Hematopoietic multipotent progenitor cell treated with erythropoietin and hydrocortisone succinate and interleukin-3 and kit ligand, for 17 days (in vitro differentiated cells): ENCODE measurements at regions not wholly inside any gene's neighbourhood (a gene's known extent, or its start where the extent isn't known, plus 50 kb on each side); places are given as distances from the start of the nearest gene placed in this dataset.

Experiments
- DNase-seq: peaks from one replicate; pipeline ENCODE4 v3.0.0-alpha.2; 2015; ENCODE audit warnings: low spot score

DNA sequence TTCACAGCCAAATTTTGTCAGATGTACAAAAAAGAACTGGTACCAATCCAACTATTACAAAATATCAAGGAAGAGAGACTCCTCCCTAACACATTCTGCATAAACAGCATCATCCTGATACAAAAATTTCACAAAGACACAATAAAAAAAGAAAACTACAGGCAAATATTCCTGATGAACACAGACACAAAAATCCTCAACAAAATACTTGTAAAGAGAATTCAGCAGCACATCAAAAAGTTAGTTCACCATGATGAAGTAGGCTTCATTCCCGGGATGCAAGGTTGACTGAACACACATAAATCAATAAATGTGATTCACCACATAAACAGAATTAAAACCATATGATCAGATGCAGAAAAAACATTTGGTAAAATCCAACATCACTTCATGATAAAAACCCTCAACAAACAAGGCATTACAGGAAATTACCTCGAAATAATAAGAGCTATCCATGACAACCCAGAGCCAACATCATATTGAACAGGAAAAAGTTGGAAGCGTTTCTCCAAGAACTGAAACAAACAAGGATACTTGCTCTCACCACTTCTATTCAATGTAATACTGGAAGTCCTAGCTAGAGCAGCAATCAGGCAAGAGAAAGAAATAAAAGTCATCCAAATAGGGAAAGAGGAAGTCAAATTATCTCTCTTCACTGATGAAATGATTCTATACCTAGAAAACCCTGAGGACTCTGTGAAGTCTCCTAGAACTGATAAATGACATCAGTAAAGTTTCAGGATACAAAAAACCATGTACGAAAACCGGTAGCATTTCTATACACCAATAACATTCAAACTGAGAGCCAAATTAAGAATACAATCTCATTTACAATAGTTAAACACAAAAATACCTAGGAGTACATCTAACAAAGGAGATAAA is 223.1 kb downstream of the REEP3 start:
- DNase-seq, result no peak

DNA sequence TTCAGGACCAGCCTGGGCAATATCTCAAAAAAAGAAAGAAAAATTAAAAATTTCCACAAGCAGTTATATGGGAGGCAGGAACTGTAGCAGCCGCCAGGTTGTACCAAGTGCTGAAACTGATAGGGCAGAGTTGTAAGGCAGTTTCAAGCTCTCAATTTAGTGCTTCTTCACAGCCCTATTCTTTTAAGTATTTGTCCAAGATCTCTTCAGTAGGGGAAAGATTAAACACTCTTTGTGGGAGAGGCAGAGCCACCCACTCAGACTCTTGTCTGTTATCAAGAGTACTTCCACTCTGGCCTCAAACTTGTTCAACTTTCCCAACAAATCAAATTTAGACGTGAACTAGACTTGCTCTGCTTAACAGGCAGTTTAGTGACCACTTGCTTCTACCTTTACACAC is 228.7 kb downstream of the REEP3 start:
- no peak for DNase-seq

- DNase-seq, result no peak
These were observed 230.6 kb downstream of the REEP3 start for GRCh38 chr10:63751836-63752235.

- no peak for DNase-seq
These were observed 231.1 kb downstream of the REEP3 start for GRCh38 chr10:63752318-63752717.

DNA sequence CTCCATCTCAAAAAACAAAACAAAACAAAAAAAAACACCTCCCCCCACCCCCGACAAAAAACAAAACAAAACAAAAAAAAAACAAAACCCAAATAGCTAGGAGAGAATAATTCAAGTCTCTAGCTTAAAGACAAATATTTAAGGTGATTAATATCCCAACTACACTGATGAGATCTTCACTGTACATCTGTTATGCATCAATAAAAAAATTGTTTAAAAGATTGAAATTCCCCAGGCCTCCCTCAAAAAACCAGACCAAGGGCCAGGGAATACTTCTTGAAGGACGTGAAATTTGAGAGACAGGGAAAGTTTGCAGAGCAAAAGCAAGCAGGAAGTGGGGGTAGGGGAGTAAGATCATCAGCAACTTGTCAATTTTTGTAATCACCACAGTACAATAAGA is 232.6 kb downstream of the REEP3 start:
- DNase-seq, result no peak

DNA sequence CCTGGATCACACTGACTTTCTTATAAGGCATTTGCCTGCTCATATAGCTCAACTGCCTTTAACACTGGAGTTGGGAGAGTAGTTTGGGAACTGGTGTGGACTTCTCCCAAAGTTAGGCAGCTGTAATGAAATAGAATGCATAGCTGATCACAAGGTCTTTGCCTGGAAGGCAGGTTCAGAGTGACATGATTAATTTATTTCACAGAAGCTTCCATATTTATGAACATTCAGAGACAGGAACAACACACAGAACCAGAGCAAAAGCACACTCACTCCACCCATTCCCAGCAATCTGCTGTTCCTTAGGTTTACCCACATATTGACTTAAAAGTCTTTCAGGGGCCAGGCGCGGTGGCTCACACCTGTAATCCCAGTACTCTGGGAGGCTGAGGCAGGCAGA is 234.2 kb downstream of the REEP3 start:
- DNase-seq, result no peak

GRCh38 chr10:63757067-63757466 is 235.9 kb downstream of the REEP3 start:
- no peak for DNase-seq

- no peak for DNase-seq
These were observed 236.9 kb downstream of the REEP3 start for GRCh38 chr10:63758080-63758479.

- no peak for DNase-seq
These were observed 238.1 kb downstream of the REEP3 start for GRCh38 chr10:63759335-63759734.

DNA sequence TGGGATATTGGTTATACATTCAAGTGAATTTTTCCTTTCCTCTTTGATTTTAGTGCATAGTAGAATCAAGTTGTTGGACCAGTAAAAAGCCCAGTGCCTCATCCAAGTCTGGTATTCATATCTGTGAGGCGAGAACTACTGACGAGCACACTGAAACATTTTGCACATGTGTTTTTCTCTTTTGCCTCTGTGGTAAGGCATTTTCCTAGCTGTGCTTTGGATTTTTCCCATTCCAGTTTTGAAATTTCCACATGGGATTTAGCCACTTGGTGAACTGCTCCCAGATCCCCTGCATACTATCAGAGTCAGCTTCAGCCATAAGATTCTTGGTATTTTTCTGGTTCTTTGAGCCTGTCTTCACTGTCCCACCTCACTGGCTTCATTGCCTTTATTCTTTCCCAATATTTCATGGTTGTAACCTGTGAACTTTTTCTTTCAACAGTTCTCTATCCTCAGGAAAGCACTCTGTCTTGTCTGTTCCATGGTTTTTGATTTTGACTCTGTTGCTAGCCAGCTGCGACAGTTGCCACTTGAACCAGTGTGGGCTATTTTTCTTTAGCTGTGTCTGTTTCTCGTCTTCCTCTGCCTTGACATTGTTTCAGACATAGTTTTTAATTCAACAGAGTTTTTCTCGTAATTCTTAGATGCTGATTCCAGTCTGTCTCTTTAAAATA is 239.0 kb downstream of the REEP3 start:
- no peak for DNase-seq

GRCh38 chr10:63760708-63761047 is 239.5 kb downstream of the REEP3 start:
- no peak for DNase-seq

- DNase-seq, result no peak
These were observed 240.0 kb downstream of the REEP3 start for GRCh38 chr10:63761243-63761642.

- no peak for DNase-seq
These were observed 242.5 kb downstream of the REEP3 start for GRCh38 chr10:63763744-63764143.

- no peak for DNase-seq
These were observed 243.9 kb downstream of the REEP3 start for GRCh38 chr10:63765126-63765525.

GRCh38 chr10:63766745-63767137 is 245.5 kb downstream of the REEP3 start:
- no peak for DNase-seq

- no peak for DNase-seq
These were observed 246.1 kb downstream of the REEP3 start for GRCh38 chr10:63767138-63767801.

DNA sequence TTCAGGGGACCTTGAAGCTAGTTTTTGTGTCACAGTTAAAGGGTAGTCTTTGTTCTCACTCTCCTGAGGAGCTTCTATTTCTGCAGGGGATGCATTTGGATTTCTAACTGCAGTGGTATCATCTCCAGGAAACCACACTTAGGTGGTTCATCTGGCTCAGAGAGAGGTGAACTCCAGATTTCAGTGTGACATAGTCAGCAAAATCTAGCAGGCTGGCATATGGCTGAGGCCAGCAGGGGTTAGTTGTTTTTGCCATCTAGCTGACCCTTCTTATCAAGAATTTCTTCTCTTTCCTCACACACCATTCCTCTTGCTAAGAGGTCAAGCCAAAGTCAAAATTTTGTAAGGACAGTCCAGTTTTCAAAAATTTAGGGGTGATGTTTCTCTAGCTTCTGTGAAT is 248.2 kb downstream of the REEP3 start:
- no peak for DNase-seq

DNA sequence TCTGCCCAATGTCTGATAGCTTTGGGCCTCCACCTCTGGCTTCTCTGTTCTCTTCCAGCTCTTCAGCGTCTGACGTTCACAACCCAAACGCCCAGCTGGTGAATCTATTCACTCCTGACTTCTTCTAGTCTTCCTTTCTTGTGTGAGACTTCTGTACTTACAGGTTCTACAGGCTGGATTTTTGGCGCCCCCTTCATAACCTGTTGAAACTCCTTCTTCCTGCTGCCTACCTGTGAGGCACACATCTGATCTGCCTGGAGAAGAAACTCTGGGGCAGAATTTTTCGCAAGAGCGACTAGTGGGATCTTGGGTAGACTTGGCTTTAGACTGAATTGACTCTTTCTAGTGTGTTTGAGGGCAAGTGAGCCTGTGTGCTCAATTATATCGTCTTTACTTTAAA is 249.3 kb downstream of the REEP3 start:
- no peak for DNase-seq

DNA sequence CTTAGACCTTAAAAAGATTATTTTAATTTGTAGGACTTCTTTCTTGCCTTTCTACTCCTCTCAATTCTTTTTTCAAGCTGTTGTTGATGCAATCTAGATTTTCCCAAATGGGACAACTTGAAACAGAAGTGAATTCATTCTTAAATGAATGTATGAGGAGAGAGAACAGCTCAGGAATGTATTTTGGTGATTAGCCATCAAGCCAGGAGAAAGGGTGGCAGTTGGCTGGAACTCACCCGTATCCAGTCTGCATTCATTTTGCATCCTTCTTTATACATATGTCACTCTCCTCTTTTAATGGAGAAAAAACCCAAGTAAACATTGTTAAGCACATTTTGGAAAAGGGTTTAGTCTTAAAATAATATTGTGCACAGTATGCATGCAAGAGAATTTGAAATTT is 251.3 kb downstream of the REEP3 start:
- DNase-seq, result no peak

GRCh38 chr10:63773106-63773505 is 251.9 kb downstream of the REEP3 start:
- no peak for DNase-seq

- DNase-seq, result no peak
These were observed 252.8 kb downstream of the REEP3 start for GRCh38 chr10:63773962-63774361.

- DNase-seq, result no peak
These were observed 258.9 kb downstream of the REEP3 start for GRCh38 chr10:63780101-63780500.

DNA sequence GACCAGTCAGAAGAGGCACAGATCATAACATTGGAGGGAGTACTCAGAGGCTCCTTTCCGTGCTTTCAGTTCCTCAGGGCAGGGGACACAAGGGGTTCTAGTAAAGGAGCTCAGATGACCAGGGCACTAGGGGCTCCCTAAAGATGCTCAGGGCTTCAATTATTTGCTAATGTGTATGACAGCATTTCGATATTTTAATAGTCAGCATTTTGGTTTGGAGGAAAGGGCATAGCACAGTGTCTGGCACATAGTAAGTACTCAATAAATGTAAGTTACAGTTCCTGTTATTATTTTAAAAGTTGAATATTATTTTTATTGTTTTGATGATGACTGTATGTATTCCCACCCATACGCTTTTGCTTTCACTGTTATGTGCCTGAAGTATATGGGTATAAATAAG is 260.0 kb downstream of the REEP3 start:
- no peak for DNase-seq
